Sigmoid colon (tissue), 4 donors: ENCODE measurements at regions not wholly inside any gene's neighbourhood (a gene's known extent, or its start where the extent isn't known, plus 50 kb on each side); places are given as distances from the start of the nearest gene placed in this dataset.

Experiments
- POLR2AphosphoS5 ChIP-seq, 4 donors: sonication (generic); formaldehyde crosslinking; IDR thresholded peaks; one replicate each; pipeline ENCODE4 v1.6.1; 2017; ENCODE audit warnings: antibody characterized with exemption in 4 of 4
- TF ChIP-seq, protein P1 (sequence below), 4 experiments: fragments of 450-650 bp in 3 of 4; fragments of 200-600 bp in 1 of 4; IDR thresholded peaks; one replicate each; pipeline ENCODE4 v1.5.1; 2016 to 2019; ENCODE audit warnings: antibody characterized with exemption in 4 of 4, mild to moderate bottlenecking in 3 of 4, moderate library complexity in 2 of 4

DNA sequence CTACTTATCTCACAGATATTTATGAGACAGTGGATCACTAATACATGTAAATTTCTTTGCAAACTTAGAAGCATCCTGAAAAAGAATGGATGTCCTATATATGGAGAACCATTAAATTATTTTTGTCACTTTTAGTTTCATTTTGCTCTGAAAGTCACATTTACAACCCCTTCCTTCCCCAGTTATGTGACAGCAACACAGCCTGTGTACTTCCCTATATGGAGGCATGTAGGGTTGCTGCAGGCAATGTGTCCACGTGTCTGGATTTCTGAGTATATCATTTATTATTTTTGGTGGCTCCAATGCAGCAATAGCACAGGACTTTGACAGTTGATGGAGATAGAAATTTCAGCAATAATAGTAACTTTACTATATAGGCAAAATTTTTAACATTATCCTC, 156.4 kb downstream of the ST8SIA4 start:
- TF ChIP-seq, protein P1, sequence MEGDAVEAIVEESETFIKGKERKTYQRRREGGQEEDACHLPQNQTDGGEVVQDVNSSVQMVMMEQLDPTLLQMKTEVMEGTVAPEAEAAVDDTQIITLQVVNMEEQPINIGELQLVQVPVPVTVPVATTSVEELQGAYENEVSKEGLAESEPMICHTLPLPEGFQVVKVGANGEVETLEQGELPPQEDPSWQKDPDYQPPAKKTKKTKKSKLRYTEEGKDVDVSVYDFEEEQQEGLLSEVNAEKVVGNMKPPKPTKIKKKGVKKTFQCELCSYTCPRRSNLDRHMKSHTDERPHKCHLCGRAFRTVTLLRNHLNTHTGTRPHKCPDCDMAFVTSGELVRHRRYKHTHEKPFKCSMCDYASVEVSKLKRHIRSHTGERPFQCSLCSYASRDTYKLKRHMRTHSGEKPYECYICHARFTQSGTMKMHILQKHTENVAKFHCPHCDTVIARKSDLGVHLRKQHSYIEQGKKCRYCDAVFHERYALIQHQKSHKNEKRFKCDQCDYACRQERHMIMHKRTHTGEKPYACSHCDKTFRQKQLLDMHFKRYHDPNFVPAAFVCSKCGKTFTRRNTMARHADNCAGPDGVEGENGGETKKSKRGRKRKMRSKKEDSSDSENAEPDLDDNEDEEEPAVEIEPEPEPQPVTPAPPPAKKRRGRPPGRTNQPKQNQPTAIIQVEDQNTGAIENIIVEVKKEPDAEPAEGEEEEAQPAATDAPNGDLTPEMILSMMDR (IDR thresholded peaks at IDR 0.05), result no peak
- no peak for TF ChIP-seq POLR2AphosphoS5 (IDR thresholded peaks at IDR 0.05)
